ENCODE measurements at regions not wholly inside any gene's neighbourhood (a gene's known extent, or its start where the extent isn't known, plus 50 kb on each side); places are given as distances from the start of the nearest gene placed in this dataset.
A peak's percentile ranks its signal among the peaks of the same experiment; 100 is the strongest.

DNA sequence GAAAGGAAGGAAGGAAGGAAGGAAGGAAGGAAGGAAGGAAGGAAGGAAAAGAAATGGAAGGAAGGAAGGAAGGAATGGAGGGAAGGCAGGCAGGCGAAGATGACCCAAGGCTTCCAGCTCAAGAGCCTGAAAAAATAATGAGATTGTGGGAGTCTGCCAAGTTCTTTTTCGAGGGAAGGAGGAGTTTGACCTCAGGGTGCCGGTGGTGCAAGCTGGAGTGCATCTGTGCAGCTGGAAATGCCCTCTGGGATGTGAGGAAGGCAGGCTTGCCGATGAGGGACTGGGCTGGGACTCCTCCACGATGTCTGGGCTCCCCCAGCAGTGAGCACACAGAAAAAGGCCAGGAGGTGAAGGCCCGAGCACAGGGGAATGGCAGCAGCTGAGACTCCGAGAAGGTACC is 154.9 kb upstream of the DAPK1 start:
- H3K4me1 ChIP-seq = peaks cover under 1% of the 10 kb centered on the region
- intact Hi-C loops (cut with DNase I) = loop anchor here in 1 of 2 donors (5.0 kb wide), 1 partner anchor 320 kb away; no protein-coding TSS in a partner anchor
- no peak overlapping the region for H3K4me3 ChIP-seq
- no peaks in the 10 kb centered on the region for H3K36me3 ChIP-seq (ENCODE audit: insufficient read depth in 1 of 2, low read depth in 1 of 2)
- DNase-seq (peak; percentile 31 to 79), ATAC-seq (peak in 1 of 4 donors; percentile 54)
- H3K27me3 ChIP-seq (ENCODE audit: insufficient read depth in 3 of 3, low read length in 2 of 3) = peaks cover 0 to 14% (median 2%) of the 10 kb centered on the region in 3 donors
- no peak overlapping the region for H3K27ac ChIP-seq
- no peaks in the 10 kb centered on the region for H3K9me3 ChIP-seq
- 37 to 42% (median 40%) methylated on average over 7 of the region's 7 CpGs for WGBS, 3 donors
- TF ChIP-seq, protein P1, sequence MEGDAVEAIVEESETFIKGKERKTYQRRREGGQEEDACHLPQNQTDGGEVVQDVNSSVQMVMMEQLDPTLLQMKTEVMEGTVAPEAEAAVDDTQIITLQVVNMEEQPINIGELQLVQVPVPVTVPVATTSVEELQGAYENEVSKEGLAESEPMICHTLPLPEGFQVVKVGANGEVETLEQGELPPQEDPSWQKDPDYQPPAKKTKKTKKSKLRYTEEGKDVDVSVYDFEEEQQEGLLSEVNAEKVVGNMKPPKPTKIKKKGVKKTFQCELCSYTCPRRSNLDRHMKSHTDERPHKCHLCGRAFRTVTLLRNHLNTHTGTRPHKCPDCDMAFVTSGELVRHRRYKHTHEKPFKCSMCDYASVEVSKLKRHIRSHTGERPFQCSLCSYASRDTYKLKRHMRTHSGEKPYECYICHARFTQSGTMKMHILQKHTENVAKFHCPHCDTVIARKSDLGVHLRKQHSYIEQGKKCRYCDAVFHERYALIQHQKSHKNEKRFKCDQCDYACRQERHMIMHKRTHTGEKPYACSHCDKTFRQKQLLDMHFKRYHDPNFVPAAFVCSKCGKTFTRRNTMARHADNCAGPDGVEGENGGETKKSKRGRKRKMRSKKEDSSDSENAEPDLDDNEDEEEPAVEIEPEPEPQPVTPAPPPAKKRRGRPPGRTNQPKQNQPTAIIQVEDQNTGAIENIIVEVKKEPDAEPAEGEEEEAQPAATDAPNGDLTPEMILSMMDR (IDR thresholded peaks at IDR 0.05) = no peak

DNA sequence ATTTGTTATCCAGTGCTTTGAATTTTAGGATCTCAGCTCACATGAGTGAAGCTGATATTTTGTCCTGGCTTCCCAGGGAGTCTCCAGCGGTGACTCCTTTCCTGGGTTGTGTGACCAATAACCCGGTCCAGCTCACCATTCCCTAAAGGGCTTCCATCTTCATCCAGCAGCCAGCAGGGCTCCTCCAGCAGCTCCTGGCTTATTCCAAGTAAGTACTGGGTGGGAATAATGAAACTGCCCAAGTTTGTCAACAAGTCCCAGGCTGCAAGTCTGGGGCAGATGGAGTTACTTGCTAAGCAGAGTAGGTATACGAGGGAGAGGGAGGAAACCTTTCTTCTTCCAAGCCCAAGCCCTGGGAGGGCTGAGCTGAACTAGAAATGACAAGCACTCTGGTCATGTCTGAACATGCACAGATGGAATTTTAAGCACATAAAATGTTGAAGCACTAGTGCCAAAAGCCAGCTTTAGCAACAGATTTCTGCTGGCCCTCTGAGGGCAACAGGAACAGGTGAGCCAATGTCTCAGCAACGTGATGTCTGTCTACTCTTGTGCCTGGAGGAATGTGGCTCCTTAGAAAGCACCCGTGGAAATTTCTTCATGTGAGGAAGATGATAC is 153.7 kb upstream of the DAPK1 start:
- DNase-seq (no peak), ATAC-seq (no peak)
- TF ChIP-seq, protein P1 (IDR thresholded peaks at IDR 0.05) = no peak
- Histone ChIP-seq H3K4me1 (no peaks in the 10 kb centered on the region), H3K36me3 (ENCODE audit: insufficient read depth in 1 of 2, low read depth in 1 of 2) (no peaks in the 10 kb centered on the region), H3K4me3 (no peak overlapping the region), H3K27ac (no peak overlapping the region), H3K9me3 (no peaks in the 10 kb centered on the region), H3K27me3 (ENCODE audit: insufficient read depth in 3 of 3, low read length in 2 of 3) (peaks cover 0 to 5% (median 2%) of the 10 kb centered on the region in 3 donors)
- intact Hi-C loops (cut with DNase I) = loop anchor here in 1 of 2 donors (5.0 kb wide), 1 partner anchor 318 kb away; no protein-coding TSS in a partner anchor
- WGBS, 3 donors = 36 to 57% (median 47%) methylated on average over 5 of the region's 5 CpGs

DNA sequence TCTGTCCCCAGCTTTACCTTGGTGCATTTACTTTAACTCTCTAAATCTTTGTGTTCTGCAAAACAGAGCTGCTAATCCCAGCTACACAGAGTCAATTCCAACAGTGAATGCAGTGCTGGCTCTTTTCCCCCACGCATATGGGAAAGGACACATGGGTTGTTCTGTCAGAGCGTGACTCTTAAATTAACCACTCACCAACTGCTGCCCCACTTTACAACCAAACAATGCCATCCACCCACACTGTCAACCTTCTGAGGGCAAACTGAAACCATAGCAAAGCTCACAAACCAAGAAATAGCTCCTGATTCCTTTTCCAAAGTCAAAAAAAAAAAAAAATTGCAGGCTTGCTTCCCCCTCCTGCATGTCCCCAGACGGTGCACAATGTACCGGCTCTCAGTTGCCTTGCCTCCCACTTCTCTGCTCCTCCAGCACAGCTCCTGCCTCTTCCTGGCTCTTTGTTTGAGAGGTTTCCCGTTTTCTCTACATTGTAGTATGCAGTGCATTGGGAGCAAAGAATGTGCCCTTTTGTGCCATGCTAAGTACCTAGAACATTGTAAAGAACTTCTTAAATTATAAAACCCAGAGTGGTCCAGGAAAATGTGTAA is 151.5 kb upstream of the DAPK1 start:
- Histone ChIP-seq H3K27me3 (ENCODE audit: insufficient read depth in 3 of 3, low read length in 2 of 3) (peaks cover 0 to 5% (median 2%) of the 10 kb centered on the region in 3 donors), H3K27ac (no peak overlapping the region), H3K4me3 (no peak overlapping the region), H3K36me3 (ENCODE audit: insufficient read depth in 1 of 2, low read depth in 1 of 2) (no peaks in the 10 kb centered on the region), H3K4me1 (no peaks in the 10 kb centered on the region), H3K9me3 (no peaks in the 10 kb centered on the region)
- intact Hi-C loops (cut with DNase I) = no loop called here
- DNase-seq (no peak), ATAC-seq (no peak)
- TF ChIP-seq, protein P1 (IDR thresholded peaks at IDR 0.05) = no peak
- WGBS, 3 donors = 27 to 50% (median 39%) methylated on average over 5 of the region's 5 CpGs

DNA sequence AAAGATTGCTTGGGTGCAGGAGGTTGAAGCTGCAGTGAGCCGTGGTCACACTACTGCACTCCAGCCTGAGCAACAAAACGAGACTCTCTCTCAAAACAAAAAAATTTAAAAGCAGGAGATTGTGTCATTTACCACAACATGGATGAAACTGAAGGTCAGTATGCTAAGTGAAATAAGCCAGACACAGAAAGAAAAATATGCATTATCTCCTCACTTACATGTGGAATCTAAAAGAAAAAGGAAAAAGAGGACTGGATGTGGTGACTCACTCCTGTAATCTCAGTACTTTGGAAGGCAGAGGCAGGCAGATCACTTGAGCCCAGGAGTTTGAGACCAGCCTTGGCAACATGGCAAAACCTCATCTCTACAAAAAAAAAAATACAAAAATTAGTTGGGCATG is 146.8 kb upstream of the DAPK1 start:
- no peaks in the 10 kb centered on the region for H3K9me3 ChIP-seq
- no peaks in the 10 kb centered on the region for H3K4me1 ChIP-seq
- peaks cover 0 to 5% (median 0%) of the 10 kb centered on the region in 3 donors for H3K27me3 ChIP-seq (ENCODE audit: insufficient read depth in 3 of 3, low read length in 2 of 3)
- no peak for ATAC-seq
- TF ChIP-seq, protein P1 (IDR thresholded peaks at IDR 0.05) = no peak
- H3K4me3 ChIP-seq = no peak overlapping the region
- WGBS, 3 donors = 78 to 88% (median 84%) methylated on average over 2 of the region's 2 CpGs
- intact Hi-C loops (cut with DNase I) = no loop called here
- no peak overlapping the region for H3K27ac ChIP-seq
- no peak for DNase-seq
- no peaks in the 10 kb centered on the region for H3K36me3 ChIP-seq (ENCODE audit: insufficient read depth in 1 of 2, low read depth in 1 of 2)

Data from psoas muscle (tissue), 7 donors.